Sigmoid colon (tissue), 4 donors: ENCODE measurements at regions not wholly inside any gene's neighbourhood (a gene's known extent, or its start where the extent isn't known, plus 50 kb on each side); places are given as distances from the start of the nearest gene placed in this dataset.

Experiments
- CTCF ChIP-seq, 4 experiments: fragments of 450-650 bp in 3 of 4; fragments of 200-600 bp in 1 of 4; IDR thresholded peaks; one replicate each; pipeline ENCODE4 v1.5.1; 2016 to 2019; ENCODE audit warnings: antibody characterized with exemption in 4 of 4, mild to moderate bottlenecking in 3 of 4, moderate library complexity in 2 of 4
- POLR2A ChIP-seq, 2 donors: fragments of 450-650 bp; IDR thresholded peaks; one replicate each; pipeline ENCODE4 v1.6.1; 2016; ENCODE audit warnings: antibody characterized with exemption in 2 of 2, mild to moderate bottlenecking in 2 of 2, moderate library complexity in 2 of 2
- POLR2AphosphoS5 ChIP-seq, 4 donors: sonication (generic); formaldehyde crosslinking; IDR thresholded peaks; one replicate each; pipeline ENCODE4 v1.6.1; 2017; ENCODE audit warnings: antibody characterized with exemption in 4 of 4

GRCh38 chr5:28215091-28215490, 1176.7 kb upstream of the CDH9 start:
- no peak for TF ChIP-seq POLR2AphosphoS5 (IDR thresholded peaks at IDR 0.05)
- TF ChIP-seq CTCF (IDR thresholded peaks at IDR 0.05): no peak
- no peak for TF ChIP-seq POLR2A (IDR thresholded peaks at IDR 0.05)
